Progenitor cell of endocrine pancreas (in vitro differentiated cells): ENCODE measurements at regions not wholly inside any gene's neighbourhood (a gene's known extent, or its start where the extent isn't known, plus 50 kb on each side); places are given as distances from the start of the nearest gene placed in this dataset.
"Not testable (repeated sequence)": the region's sequence is repeated elsewhere in the genome, so short reads cannot be mapped to it uniquely, and the experiment has no call there.

Experiments
- DNase-seq: peaks from one replicate; pipeline ENCODE4 v3.0.0; 2021; ENCODE audit warnings: low spot score; ENCODE audit not compliant: unreplicated experiment
- H3K27ac Mint-ChIP-seq: 2 replicates; pipeline ENCODE4 v1.8.0; 2021; ENCODE audit warnings: mild to moderate bottlenecking, moderate library complexity, mixed read lengths
- H3K27me3 Mint-ChIP-seq: 2 replicates; pipeline ENCODE4 v1.8.0; 2021; ENCODE audit warnings: mixed read lengths
- H3K36me3 Mint-ChIP-seq: 2 replicates; pipeline ENCODE4 v1.8.0; 2022; ENCODE audit warnings: mixed read lengths; ENCODE audit not compliant: insufficient read depth
- H3K4me1 Mint-ChIP-seq: 2 replicates; pipeline ENCODE4 v1.8.0; 2021; ENCODE audit warnings: low read depth, mixed read lengths
- H3K4me3 Mint-ChIP-seq: 2 replicates; pipeline ENCODE4 v1.8.0; 2021; ENCODE audit warnings: low read depth, mild to moderate bottlenecking, moderate library complexity, mixed read lengths
- H3K9me3 Mint-ChIP-seq: 2 replicates; pipeline ENCODE4 v1.8.0; 2021; ENCODE audit warnings: low read depth, mixed read lengths
- CTCF ChIP-seq: fragments of 200-600 bp; sonication (generic); IDR thresholded peaks from one replicate; pipeline ENCODE4 v1.5.0; 2021; ENCODE audit warnings: antibody characterized with exemption, mild to moderate bottlenecking; ENCODE audit not compliant: unreplicated experiment

- Mint-ChIP-seq H3K27ac (no peak overlapping the region), H3K4me1 (peaks cover 2% of the 10 kb centered on the region), H3K27me3 (no peaks in the 10 kb centered on the region), H3K9me3 (no peaks in the 10 kb centered on the region), H3K36me3 (no peaks in the 10 kb centered on the region), H3K4me3 (no peak overlapping the region)
- DNase-seq, result no peak
- no peak for TF ChIP-seq CTCF
Observed at GRCh38 chr2:21230140-21230539, 106.4 kb downstream of the TDRD15 start.

- no peaks in the 10 kb centered on the region for H3K36me3 Mint-ChIP-seq
- no peak overlapping the region for H3K27ac Mint-ChIP-seq
- no peaks in the 10 kb centered on the region for H3K9me3 Mint-ChIP-seq
- H3K4me3 Mint-ChIP-seq, result no peak overlapping the region
- DNase-seq, result no peak
- peaks cover 2% of the 10 kb centered on the region for H3K4me1 Mint-ChIP-seq
- TF ChIP-seq CTCF, result no peak
- no peaks in the 10 kb centered on the region for H3K27me3 Mint-ChIP-seq
Observed at GRCh38 chr2:21231985-21232384, 108.2 kb downstream of the TDRD15 start.

- TF ChIP-seq CTCF, result no peak
- no peak overlapping the region for H3K27ac Mint-ChIP-seq
Observed at GRCh38 chr2:21233194-21233593, 109.4 kb downstream of the TDRD15 start.

GRCh38 chr2:21234001-21234400 lies 110.2 kb downstream of the TDRD15 start:
- H3K36me3 Mint-ChIP-seq, result no peaks in the 10 kb centered on the region
- no peak overlapping the region for H3K4me3 Mint-ChIP-seq
- no peak for DNase-seq
- no peak overlapping the region for H3K27ac Mint-ChIP-seq
- no peaks in the 10 kb centered on the region for H3K27me3 Mint-ChIP-seq
- no peaks in the 10 kb centered on the region for H3K9me3 Mint-ChIP-seq
- TF ChIP-seq CTCF, result no peak
- no peaks in the 10 kb centered on the region for H3K4me1 Mint-ChIP-seq

More at GRCh38 chr2:21233194-21233593, 109.4 kb downstream of the TDRD15 start:
- no peak for DNase-seq
- H3K9me3 Mint-ChIP-seq, result no peaks in the 10 kb centered on the region
- H3K4me3 Mint-ChIP-seq, result no peak overlapping the region
- no peaks in the 10 kb centered on the region for H3K36me3 Mint-ChIP-seq
- H3K27me3 Mint-ChIP-seq, result no peaks in the 10 kb centered on the region
- H3K4me1 Mint-ChIP-seq, result peaks cover 2% of the 10 kb centered on the region

- H3K9me3 Mint-ChIP-seq, result no peaks in the 10 kb centered on the region
- no peak for DNase-seq
- no peaks in the 10 kb centered on the region for H3K36me3 Mint-ChIP-seq
- H3K27ac Mint-ChIP-seq, result no peak overlapping the region
- no peak overlapping the region for H3K4me3 Mint-ChIP-seq
- no peaks in the 10 kb centered on the region for H3K4me1 Mint-ChIP-seq
- H3K27me3 Mint-ChIP-seq, result no peaks in the 10 kb centered on the region
- TF ChIP-seq CTCF, result no peak
Observed at GRCh38 chr2:21234464-21235120, 110.8 kb downstream of the TDRD15 start.

GRCh38 chr2:21239749-21240148 lies 116.0 kb downstream of the TDRD15 start:
- H3K36me3 Mint-ChIP-seq, H3K4me3 Mint-ChIP-seq, H3K4me1 Mint-ChIP-seq, H3K9me3 Mint-ChIP-seq, H3K27ac Mint-ChIP-seq, DNase-seq, H3K27me3 Mint-ChIP-seq: not testable (repeated sequence)
